HG03571 (cell line): ENCODE measurements at regions not wholly inside any gene's neighbourhood (a gene's known extent, or its start where the extent isn't known, plus 50 kb on each side); places are given as distances from the start of the nearest gene placed in this dataset.

Experiments used
- ATAC-seq: cut with Tn5 transposase; IDR thresholded peaks from one replicate; pipeline ENCODE4 v1.9.1; 2021; ENCODE audit not compliant: unreplicated experiment

DNA sequence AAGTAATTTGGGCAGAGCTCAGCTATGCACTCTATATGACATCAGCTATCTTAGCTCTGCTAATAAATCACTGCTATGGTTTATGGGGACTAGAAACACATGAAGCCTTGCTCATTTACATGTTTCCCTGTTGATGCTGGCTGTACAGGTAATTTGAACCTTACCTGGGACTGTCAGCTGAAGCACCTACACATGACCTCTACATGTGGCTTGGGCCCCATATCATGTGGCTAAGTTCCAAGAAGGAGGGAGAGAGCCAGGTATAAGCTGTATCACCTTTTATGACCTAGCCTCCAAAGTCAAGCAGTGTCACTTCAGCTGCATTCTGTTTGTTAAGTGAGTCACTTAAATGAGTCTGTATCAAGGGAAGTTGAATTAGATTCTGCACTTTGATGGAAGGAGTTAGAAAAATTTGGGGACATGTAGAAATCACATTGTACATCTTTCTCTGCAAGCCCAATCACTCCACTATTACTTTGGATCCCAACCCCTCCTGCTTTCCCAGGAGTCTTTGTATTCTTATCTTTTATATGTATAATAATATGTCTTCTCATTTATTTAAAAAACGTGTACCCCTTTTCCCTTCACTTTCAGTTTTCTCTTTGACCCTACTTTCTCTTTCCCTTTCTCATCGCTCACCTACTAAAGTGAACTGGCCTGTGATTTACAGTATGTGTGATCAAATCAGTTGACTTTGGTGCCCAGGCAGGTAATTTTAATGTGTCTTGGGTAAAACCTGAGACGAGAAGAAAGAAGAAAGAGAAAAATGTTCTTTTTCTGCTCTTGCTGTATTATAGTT lies 53.4 kb upstream of the PRKACB start:
- ATAC-seq = no peak

DNA sequence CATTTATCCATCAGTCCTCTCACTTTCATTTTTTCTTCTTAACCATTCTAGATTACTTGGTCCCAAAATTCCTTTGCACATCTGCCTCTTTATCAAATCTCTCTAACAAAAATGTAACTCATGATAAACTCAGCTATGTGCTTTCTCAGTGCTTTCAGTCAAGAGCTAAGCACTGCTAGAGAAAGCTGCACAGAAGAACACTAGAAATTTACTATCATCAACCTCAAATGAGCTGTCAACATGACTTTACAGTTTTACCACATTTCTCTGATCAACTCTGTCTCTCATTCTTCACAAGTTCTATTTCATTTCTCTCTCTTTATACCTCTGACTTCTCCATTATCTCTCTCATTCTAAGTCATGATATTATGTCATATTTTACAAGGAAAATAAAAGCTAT lies 54.2 kb upstream of the PRKACB start:
- ATAC-seq = no peak

DNA sequence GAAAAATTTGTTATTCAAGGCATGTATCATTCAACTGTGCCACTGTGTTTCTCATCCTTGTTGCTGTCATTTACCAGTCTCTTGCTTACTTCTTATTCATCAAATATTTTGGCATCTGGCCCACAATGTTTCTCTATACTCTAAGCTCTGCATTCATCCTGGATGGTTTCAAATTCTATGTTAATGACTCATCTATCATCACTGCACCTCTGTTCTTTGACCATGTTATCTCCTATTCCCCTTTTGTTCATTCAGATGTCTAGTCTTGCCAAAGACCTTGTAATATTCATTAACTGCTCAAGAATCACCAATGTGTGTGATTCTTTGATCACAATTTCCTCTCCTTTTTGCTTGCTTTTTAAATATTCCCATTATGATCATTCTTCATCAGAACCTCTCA lies 54.6 kb upstream of the PRKACB start:
- ATAC-seq = no peak

DNA sequence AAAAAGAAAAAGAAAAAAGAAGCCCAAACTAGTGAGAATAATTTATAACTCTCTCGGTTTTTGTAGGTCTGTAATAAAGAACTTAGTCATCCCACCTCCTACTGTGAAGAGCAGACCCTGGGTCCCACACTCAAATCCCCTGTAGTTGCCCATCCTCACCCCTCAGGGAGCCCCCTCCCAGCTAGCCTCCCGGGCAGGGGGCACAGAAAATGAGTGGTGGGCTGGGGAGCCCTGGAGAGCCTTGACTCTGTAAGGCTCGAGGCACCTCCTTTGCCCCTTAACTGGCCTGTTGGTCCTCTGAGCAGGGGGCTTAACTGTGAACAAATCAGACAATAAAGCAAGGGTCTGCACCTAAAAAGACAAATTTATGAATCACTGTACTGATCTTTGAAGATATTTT lies 57.5 kb upstream of the PRKACB start:
- ATAC-seq = no peak

DNA sequence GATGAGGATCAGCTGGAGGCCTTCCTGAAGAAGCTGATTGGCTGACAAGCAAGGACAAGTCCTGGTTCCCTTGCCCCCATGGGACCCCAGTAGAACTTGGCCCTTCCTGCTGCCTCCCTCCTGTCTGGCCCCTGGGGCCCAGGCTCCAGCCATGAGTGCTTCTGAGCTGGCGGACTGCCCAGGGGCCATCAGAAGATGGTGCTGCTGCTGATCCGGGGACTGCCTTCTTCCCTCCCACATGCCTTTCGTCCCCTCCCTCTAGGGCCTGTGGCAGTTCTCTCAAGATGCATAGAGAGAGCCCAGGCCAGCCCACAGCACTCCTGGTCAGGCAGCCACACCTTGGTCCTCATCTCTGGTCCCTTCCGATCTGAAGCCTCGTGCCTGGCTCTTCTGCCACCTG lies 57.9 kb upstream of the PRKACB start:
- ATAC-seq = no peak

DNA sequence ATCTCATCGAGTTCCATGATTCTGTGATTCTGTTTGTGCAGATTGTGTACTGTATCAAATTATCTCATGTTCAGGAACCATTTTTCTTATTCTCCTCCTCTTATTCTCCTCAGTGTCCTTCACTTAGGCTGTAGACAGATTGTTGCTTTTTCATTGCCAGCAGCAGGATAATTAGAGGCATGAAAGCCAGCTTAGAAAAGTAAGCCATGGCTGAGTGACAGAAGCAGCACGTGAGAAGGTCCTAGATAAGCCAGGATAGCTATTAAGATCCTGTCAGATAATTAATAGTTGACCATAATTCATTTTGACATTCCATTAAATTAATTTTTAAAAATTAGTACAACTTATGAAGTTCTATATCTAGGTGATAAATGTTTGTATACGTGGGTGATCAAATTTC lies 60.8 kb upstream of the PRKACB start:
- ATAC-seq = no peak

DNA sequence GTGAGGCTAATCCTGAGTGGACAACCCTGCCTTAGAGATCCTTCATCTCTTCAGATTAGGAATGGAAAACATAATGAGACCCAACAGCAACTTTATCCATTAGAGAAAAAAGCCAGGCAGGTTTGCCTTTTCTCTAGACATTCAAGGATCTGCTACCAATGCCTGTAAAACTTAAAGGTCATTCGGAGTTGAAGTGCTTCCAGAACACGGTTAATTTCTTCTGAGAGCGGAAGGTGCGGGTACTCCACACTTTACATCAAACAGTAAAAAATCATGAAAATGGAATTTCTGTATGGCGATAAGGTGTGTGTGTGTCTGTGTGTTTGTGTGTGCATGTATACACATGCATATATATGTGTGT lies 65.2 kb upstream of the PRKACB start:
- no peak for ATAC-seq

DNA sequence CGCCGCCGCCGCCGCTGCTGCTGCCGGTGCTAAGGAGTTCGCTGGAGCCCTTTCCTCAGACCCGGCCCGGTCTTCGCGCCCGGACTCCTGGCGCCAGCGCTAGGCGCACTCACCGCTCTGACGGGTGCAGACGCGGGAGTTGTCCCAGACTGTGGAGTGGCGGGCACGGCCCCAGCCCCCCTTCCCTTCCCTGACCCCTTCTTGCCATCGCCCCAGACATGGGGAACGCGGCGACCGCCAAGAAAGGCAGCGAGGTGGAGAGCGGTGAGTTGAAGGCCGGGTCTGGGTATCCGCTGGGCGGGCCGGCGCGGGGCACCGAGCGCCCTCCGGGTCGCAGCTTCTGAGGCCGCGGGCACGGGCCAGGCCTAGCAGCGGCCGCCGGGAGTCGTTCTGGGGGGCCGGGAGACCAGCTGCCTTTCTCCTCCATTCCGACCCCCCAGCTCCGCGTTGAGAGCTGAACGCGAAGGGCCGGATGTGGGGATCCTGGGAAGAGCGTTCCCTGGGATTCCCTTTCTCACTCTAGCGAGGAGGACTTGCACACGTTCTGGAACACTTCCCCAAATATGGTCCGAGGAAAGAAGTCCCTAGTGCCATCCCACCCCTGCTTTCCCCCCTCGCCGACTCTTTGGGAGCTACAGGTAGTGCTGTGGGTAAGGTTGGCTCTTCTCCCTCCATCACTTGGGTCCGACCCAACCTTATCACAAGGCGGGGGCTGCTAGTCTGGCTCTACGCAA lies 65.8 kb upstream of the PRKACB start:
- ATAC-seq = peak; percentile 30

DNA sequence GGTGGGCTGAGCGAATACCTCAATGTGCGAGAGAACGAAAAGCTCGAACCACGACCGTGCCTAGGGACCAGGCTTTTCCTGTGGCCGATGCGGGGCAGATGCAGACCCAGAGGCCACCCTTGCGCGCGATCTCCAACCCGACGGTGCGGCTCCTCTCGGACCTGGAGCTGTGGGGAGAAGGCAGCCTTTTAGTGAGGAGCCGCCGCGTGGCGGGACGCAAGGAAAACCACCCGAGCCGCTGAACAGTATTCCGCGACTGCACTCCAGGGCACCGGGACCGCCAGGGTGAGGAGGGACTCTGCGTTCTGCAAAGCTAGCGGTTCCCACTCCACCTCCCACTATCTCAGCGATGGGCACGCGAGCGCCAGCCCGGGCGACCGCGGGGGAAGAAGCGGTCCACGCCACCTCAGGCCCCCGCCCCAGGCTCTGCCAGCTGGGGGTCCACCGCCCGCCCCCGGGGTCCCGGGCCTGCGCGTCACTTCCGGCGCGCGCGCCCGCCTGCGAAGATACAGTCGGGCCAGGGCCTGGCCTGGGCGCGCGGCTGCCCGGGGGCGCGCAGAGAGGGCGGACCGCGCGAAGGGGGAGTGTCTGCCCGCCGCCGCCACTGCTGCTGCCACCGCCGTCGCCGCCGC lies 66.5 kb upstream of the PRKACB start:
- peak; percentile 93 for ATAC-seq

DNA sequence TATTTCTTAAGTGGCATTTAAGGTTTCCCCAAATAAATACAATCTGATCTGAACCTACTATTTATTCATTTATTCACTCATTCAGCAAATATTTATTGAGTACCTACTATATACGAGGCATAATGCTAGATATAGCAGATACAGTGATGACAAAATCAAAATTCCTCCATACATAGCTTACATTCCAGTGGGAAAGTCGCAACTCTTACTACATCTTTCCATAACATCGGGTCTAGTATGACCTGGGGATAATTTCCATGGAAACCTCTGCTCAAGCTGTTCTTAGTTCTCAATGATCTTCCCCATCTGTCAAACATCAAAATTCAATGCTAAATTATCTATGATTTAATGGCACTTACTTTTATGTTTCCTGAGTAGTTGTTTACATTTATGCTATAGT lies 70.8 kb upstream of the PRKACB start:
- no peak for ATAC-seq

DNA sequence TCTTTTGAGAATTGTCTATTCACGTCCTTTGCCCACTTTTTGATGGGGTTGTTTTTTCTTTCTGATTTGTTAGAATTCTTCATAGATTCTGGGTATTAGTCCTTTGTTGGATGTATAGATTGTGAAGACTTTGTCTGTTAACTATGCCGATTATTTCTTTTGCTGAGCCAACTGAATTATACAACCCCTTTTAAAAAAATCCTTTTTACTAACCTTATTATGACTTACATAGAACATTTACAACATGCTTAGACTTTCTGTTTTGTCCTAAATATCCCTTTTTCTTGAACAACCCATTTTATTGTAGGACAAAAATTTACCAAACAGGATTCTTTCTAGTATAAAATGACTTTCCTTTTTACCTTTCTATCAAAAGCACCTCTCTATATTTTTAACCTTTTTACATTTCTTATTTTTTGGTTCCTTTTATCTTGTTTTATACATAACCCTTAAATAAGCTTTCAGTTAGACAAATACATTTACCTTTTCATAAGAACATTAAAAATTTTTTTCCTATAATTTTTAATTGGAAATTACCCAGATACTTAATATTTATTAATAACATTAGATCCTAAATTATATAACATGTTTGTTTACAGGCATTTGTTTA lies 70.4 kb upstream of the TTLL7 start:
- no peak for ATAC-seq

DNA sequence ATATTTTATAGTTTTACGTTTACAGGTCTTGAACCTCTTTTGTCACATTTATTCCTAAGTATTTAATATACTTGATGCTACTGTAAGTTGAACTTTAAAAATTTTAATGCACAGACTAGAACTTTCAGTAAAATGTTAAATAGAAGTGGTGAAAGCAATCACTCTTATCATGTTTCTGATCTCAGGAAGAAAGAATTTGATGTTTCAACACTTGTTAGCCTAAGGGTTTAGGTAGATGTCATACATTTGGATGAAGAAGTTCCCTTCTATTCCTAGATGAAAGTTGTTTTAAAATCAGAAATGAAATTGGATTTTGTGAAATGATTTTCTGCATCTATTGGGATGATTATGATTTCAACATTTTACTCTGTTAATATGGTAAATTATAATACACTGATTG lies 63.6 kb upstream of the TTLL7 start:
- ATAC-seq = no peak

DNA sequence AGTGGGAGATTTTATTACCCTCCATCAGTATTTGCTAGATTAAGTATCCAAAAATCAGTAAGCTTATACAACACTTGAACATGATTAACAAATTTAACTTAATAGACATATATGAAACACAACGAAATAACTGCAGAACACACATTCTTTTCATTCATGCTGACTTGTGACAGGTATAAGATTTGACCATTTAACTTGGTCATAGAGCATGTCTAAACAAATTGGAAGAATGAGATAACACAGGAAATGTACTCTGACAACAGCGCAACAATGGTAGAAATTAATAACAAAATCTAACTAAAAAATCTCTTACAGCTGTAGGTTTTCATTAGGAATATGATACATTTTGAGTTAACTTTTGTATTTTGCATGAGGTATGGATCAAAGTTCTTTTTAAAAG lies 62.4 kb upstream of the TTLL7 start:
- ATAC-seq = no peak

DNA sequence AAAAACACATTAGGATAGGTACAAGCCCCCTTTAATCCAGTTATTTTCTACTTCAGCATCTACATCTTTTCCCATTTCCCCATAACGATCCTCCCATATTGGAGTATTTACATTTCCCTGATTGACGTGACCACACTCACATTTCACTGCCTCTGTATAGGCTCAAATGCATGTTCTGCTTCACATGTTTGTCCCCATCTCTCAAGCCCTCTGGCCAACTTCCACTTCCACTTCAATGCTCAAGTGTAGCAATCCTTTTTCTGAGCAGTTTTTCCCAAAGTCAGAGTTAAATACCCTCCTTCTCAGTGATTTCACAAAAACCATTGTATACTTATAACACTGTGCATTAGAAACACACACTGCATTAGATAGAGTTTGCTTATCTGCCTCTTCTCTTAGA lies 61.8 kb upstream of the TTLL7 start:
- ATAC-seq = no peak

DNA sequence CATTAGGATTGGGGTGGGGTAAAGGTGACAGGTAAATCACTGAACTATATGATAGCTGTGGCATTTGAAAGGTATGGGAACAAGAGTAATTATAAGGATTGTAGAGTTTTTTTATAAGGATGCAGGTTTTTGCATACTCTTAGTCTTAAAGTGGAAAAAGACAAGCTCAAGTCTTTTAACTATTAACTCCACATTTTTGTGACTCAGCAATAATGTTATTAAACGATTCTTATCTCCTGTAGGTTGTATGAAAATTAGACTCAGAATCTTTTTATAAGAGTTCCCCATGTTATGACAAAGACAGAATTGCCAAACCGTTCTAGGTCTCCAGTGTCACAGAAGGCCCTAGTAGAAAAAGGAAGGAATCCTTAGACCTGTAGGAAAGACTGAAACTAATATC lies 49.9 kb upstream of the TTLL7 start:
- no peak for ATAC-seq
